OCI-LY7 (cell line): ENCODE measurements at regions not wholly inside any gene's neighbourhood (a gene's known extent, or its start where the extent isn't known, plus 50 kb on each side); places are given as distances from the start of the nearest gene placed in this dataset.

Source experiments
- BruUV-seq: library from RNA; stranded (reverse); fragments of 400-500 nt; replicated peaks from 2 replicates; lab custom pipeline; 2021; lab: Mats Ljungman, UMichigan
- CTCF ChIA-PET: fragments of 300-600 bp; sonication (Branson Sonifier 250); formaldehyde crosslinking; loops from one replicate; lab custom pipeline; 2022; ENCODE audit warnings: antibody characterized with exemption; ENCODE audit not compliant: unreplicated experiment; lab: Charles Lee
- POLR2A ChIA-PET: fragments of 300-600 bp; sonication (Branson Sonifier 250); formaldehyde crosslinking; loops from one replicate; lab custom pipeline; 2022; ENCODE audit warnings: antibody characterized with exemption; lab: Charles Lee
- DNase-seq: peaks from one replicate; pipeline ENCODE4 v3.0.0-alpha.2; 2015; ENCODE audit warnings: low spot score
- H2AFZ ChIP-seq: fragments of 200-600 bp; sonication (generic), shearing (Covaris generic); 2 replicates; pipeline ENCODE4 v1.6.1; 2014; ENCODE audit warnings: mild to moderate bottlenecking, antibody characterized with exemption, low read length, moderate library complexity
- H3K27ac ChIP-seq: fragments of 200-600 bp; sonication (generic); 2 replicates; pipeline ENCODE4 v1.5.1; 2014; ENCODE audit warnings: mixed run types, low read depth, mild to moderate bottlenecking, moderate library complexity, low read length, inconsistent platforms; ENCODE audit not compliant: poor library complexity, severe bottlenecking
- H3K36me3 ChIP-seq: fragments of 200-600 bp; sonication (generic); 2 replicates; pipeline ENCODE4 v1.6.1; 2014; ENCODE audit warnings: mild to moderate bottlenecking, antibody characterized with exemption, low read length, moderate library complexity, mixed read lengths; ENCODE audit not compliant: insufficient read depth
- H3K4me1 ChIP-seq: fragments of 200-600 bp; sonication (generic); 2 replicates; pipeline ENCODE4 v1.5.1; 2014; ENCODE audit warnings: mild to moderate bottlenecking, low read length; ENCODE audit not compliant: insufficient read depth, poor library complexity, severe bottlenecking
- H3K4me2 ChIP-seq: fragments of 200-600 bp; sonication (generic); 2 replicates; pipeline ENCODE4 v1.6.1; 2014; ENCODE audit warnings: mild to moderate bottlenecking, low read length
- H3K4me3 ChIP-seq: fragments of 200-600 bp; sonication (generic); 2 replicates; pipeline ENCODE4 v1.5.1; 2014; ENCODE audit warnings: mild to moderate bottlenecking, low read depth, low read length; ENCODE audit not compliant: poor library complexity, severe bottlenecking
- H3K79me2 ChIP-seq: fragments of 200-600 bp; sonication (generic); 2 replicates; pipeline ENCODE4 v1.6.1; 2016; ENCODE audit warnings: low read depth, mild to moderate bottlenecking, low read length, moderate library complexity, mixed read lengths; ENCODE audit not compliant: insufficient read depth
- H3K9me2 ChIP-seq: fragments of 200-600 bp; sonication (generic); 2 replicates; pipeline ENCODE4 v1.6.1; 2016; ENCODE audit warnings: mild to moderate bottlenecking, low read length, mixed read lengths; ENCODE audit not compliant: insufficient read depth
- H3K9me3 ChIP-seq: fragments of 200-600 bp; sonication (generic); 2 replicates; pipeline ENCODE4 v1.6.1; 2014; ENCODE audit warnings: mild to moderate bottlenecking, mixed run types, low read length, mixed read lengths
- H4K20me1 ChIP-seq: fragments of 200-600 bp; sonication (generic); 2 replicates; pipeline ENCODE4 v1.6.1; 2014; ENCODE audit warnings: mild to moderate bottlenecking, antibody characterized with exemption, low read length, moderate library complexity, mixed read lengths; ENCODE audit not compliant: insufficient read depth
- CTCF ChIP-seq: fragments of 200-600 bp; sonication (generic); conservative IDR thresholded peaks from 2 replicates; pipeline ENCODE4 v1.5.1; 2014; ENCODE audit warnings: mild to moderate bottlenecking, antibody characterized with exemption, low read length, moderate library complexity, mixed read lengths
- EZH2phosphoT487 ChIP-seq: fragments of 200-600 bp; sonication (generic); IDR thresholded peaks from 2 replicates; pipeline ENCODE4 v1.6.1; 2018; ENCODE audit warnings: low read depth, borderline replicate concordance, mild to moderate bottlenecking, mixed run types, antibody characterized with exemption, low read length, moderate library complexity, mixed read lengths
- intact Hi-C: fragments of 100-400 bp; cut with micrococcal nuclease; formaldehyde crosslinking; loops from one replicate; pipeline ENCODE4 v1.10.0; 2022; ENCODE audit not compliant: unreplicated experiment

- Histone ChIP-seq H3K79me2 (no peaks in the 10 kb centered on the region), H4K20me1 (no peaks in the 10 kb centered on the region), H3K4me3 (no peak overlapping the region), H3K36me3 (no peaks in the 10 kb centered on the region), H3K4me1 (no peaks in the 10 kb centered on the region), H2AFZ (no peak overlapping the region), H3K27ac (no peak overlapping the region), H3K9me3 (0 out of 2 replicates have a peak, but pooled peaks cover 10% of the 10 kb centered on the region), H3K4me2 (no peak overlapping the region), H3K9me2 (no peaks in the 10 kb centered on the region)
- POLR2A ChIA-PET = interaction anchor here (0.7 kb wide), 1 partner anchor 40 kb away, joined by 3 read pairs; no protein-coding TSS in a partner anchor
- TF ChIP-seq CTCF (no peak), EZH2phosphoT487 (no peak)
- BruUV-seq = no TSS peak
- CTCF ChIA-PET = no interaction called here
- intact Hi-C loops = no loop called here
- no peak for DNase-seq
These were observed 224.8 kb downstream of the PSAT1 start for GRCh38 chr9:78521680-78522079.

- DNase-seq = no peak
- Histone ChIP-seq H4K20me1 (no peaks in the 10 kb centered on the region), H3K4me1 (no peaks in the 10 kb centered on the region), H3K27ac (no peak overlapping the region), H3K9me2 (no peaks in the 10 kb centered on the region), H3K36me3 (no peaks in the 10 kb centered on the region), H3K79me2 (no peaks in the 10 kb centered on the region), H2AFZ (no peak overlapping the region), H3K9me3 (0 out of 2 replicates have a peak, but pooled peaks cover 3% of the 10 kb centered on the region), H3K4me2 (no peak overlapping the region), H3K4me3 (no peak overlapping the region)
- intact Hi-C loops = no loop called here
- CTCF ChIA-PET = no interaction called here
- TF ChIP-seq EZH2phosphoT487 = no peak
- POLR2A ChIA-PET = interaction anchor here (1.1 kb wide), 1 partner anchor 8 kb away, joined by 3 read pairs; no protein-coding TSS in a partner anchor
- no TSS peak for BruUV-seq
These were observed 229.1 kb downstream of the PSAT1 start for GRCh38 chr9:78525986-78526560.

- intact Hi-C loops = no loop called here
- Histone ChIP-seq H2AFZ (no peak overlapping the region), H3K9me2 (no peaks in the 10 kb centered on the region), H4K20me1 (no peaks in the 10 kb centered on the region), H3K4me2 (no peak overlapping the region), H3K4me3 (no peak overlapping the region), H3K4me1 (no peaks in the 10 kb centered on the region), H3K9me3 (no peaks in the 10 kb centered on the region), H3K27ac (no peak overlapping the region), H3K36me3 (no peaks in the 10 kb centered on the region), H3K79me2 (no peaks in the 10 kb centered on the region)
- ChIA-PET CTCF (no interaction called here), POLR2A (no interaction called here)
- no peak for DNase-seq
- BruUV-seq = no TSS peak
- TF ChIP-seq CTCF = no peak
- no peak for TF ChIP-seq EZH2phosphoT487
These were observed 236.6 kb downstream of the PSAT1 start for GRCh38 chr9:78533500-78533899.
